Testis (tissue), 2 donors: ENCODE measurements at regions not wholly inside any gene's neighbourhood (a gene's known extent, or its start where the extent isn't known, plus 50 kb on each side); places are given as distances from the start of the nearest gene placed in this dataset.

Experiments used
- DNase-seq: peaks from one replicate; pipeline ENCODE4 v3.0.0-alpha.2; 2019
- H3K27ac ChIP-seq, 2 donors: fragments of 200-600 bp; sonication (generic); one replicate each; pipeline ENCODE4 v1.5.1; 2019
- H3K27me3 ChIP-seq: fragments of 200-600 bp; sonication (generic); one replicate; pipeline ENCODE4 v1.5.1; 2019
- H3K36me3 ChIP-seq: fragments of 200-600 bp; sonication (generic); one replicate; pipeline ENCODE4 v1.5.1; 2017; ENCODE audit warnings: low read depth; ENCODE audit errors: missing control alignments
- H3K4me1 ChIP-seq: fragments of 200-600 bp; sonication (generic); one replicate; pipeline ENCODE4 v1.5.1; 2019
- H3K4me3 ChIP-seq, 2 donors: fragments of 200-600 bp; sonication (generic); one replicate each; pipeline ENCODE4 v1.5.1; 2017 to 2019
- H3K9me3 ChIP-seq: fragments of 200-600 bp; sonication (generic); one replicate; pipeline ENCODE4 v1.5.1; 2017
- POLR2A ChIP-seq: fragments of 450-650 bp; IDR thresholded peaks from one replicate; pipeline ENCODE4 v1.6.1; 2017; ENCODE audit warnings: antibody characterized with exemption, mild to moderate bottlenecking, moderate library complexity
- WGBS, 2 donors: methylation state at CpG; one replicate each; pipeline ENCODE4 v1.1.5; 2018; 5-methylcytosine and 5-hydroxymethylcytosine counted together
- intact Hi-C: fragments of 100-400 bp; cut with DNase I; formaldehyde crosslinking; loops from one replicate; pipeline ENCODE4 v1.15.1; 2023; ENCODE audit warnings: low total_unique reads
- TF ChIP-seq, protein P1 (sequence below), 3 experiments: fragments of 450-650 bp in 2 of 3; fragments of 200-600 bp in 1 of 3; sonication (generic) in 1 of 3; IDR thresholded peaks; one replicate each; pipeline ENCODE4 v1.5.1; 2016 to 2019; ENCODE audit warnings: antibody characterized with exemption in 3 of 3, mild to moderate bottlenecking in 2 of 3, moderate library complexity in 1 of 3

GRCh38 chr9:80883826-80884579 lies 805.3 kb downstream of the TLE1 start:
- DNase-seq = no peak
- WGBS, 2 donors = 63 to 64% methylated on average over 5 of the region's 5 CpGs
- H3K4me1 ChIP-seq = no peaks in the 10 kb centered on the region
- no peak for TF ChIP-seq POLR2A
- TF ChIP-seq, protein P1, sequence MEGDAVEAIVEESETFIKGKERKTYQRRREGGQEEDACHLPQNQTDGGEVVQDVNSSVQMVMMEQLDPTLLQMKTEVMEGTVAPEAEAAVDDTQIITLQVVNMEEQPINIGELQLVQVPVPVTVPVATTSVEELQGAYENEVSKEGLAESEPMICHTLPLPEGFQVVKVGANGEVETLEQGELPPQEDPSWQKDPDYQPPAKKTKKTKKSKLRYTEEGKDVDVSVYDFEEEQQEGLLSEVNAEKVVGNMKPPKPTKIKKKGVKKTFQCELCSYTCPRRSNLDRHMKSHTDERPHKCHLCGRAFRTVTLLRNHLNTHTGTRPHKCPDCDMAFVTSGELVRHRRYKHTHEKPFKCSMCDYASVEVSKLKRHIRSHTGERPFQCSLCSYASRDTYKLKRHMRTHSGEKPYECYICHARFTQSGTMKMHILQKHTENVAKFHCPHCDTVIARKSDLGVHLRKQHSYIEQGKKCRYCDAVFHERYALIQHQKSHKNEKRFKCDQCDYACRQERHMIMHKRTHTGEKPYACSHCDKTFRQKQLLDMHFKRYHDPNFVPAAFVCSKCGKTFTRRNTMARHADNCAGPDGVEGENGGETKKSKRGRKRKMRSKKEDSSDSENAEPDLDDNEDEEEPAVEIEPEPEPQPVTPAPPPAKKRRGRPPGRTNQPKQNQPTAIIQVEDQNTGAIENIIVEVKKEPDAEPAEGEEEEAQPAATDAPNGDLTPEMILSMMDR (IDR thresholded peaks at IDR 0.05) = no peak
- H3K4me3 ChIP-seq = no peak overlapping the region
- H3K27me3 ChIP-seq = no peaks in the 10 kb centered on the region
- intact Hi-C loops = no loop called here
- H3K36me3 ChIP-seq = no peaks in the 10 kb centered on the region
- no peak overlapping the region for H3K27ac ChIP-seq
- no peaks in the 10 kb centered on the region for H3K9me3 ChIP-seq

- TF ChIP-seq, protein P1 (IDR thresholded peaks at IDR 0.05) = no peak
- no peak for TF ChIP-seq POLR2A
- no peak overlapping the region for H3K4me3 ChIP-seq
- no peaks in the 10 kb centered on the region for H3K36me3 ChIP-seq
- WGBS, 2 donors = 84 to 87% methylated on average over 5 of the region's 5 CpGs
- H3K27me3 ChIP-seq = no peaks in the 10 kb centered on the region
- no peak for DNase-seq
- no peaks in the 10 kb centered on the region for H3K4me1 ChIP-seq
- H3K9me3 ChIP-seq = no peaks in the 10 kb centered on the region
- H3K27ac ChIP-seq = no peak overlapping the region
- intact Hi-C loops = no loop called here
These were observed 805.9 kb downstream of the TLE1 start for GRCh38 chr9:80883426-80883825.

- intact Hi-C loops = no loop called here
These were observed 807.4 kb downstream of the TLE1 start for GRCh38 chr9:80881940-80882339.

GRCh38 chr9:80881320-80881719 lies 808.0 kb downstream of the TLE1 start:
- no peaks in the 10 kb centered on the region for H3K9me3 ChIP-seq
- no peaks in the 10 kb centered on the region for H3K27me3 ChIP-seq
- H3K4me1 ChIP-seq = no peaks in the 10 kb centered on the region
- H3K36me3 ChIP-seq = no peaks in the 10 kb centered on the region
- no peak overlapping the region for H3K4me3 ChIP-seq
- 80 to 81% methylated on average over 6 of the region's 6 CpGs for WGBS, 2 donors
- no peak for DNase-seq
- H3K27ac ChIP-seq = no peak overlapping the region
- intact Hi-C loops = no loop called here
- TF ChIP-seq, protein P1 (IDR thresholded peaks at IDR 0.05) = no peak
- TF ChIP-seq POLR2A = no peak

More at GRCh38 chr9:80881940-80882339, 807.4 kb downstream of the TLE1 start:
- 91 to 95% methylated on average over 5 of the region's 5 CpGs for WGBS, 2 donors
- H3K36me3 ChIP-seq = no peaks in the 10 kb centered on the region
- no peaks in the 10 kb centered on the region for H3K4me1 ChIP-seq
- no peak overlapping the region for H3K27ac ChIP-seq
- TF ChIP-seq, protein P1 (IDR thresholded peaks at IDR 0.05) = no peak
- no peak for TF ChIP-seq POLR2A
- no peak for DNase-seq
- H3K27me3 ChIP-seq = no peaks in the 10 kb centered on the region
- no peaks in the 10 kb centered on the region for H3K9me3 ChIP-seq
- H3K4me3 ChIP-seq = no peak overlapping the region

- no peak for DNase-seq
- 91 to 92% methylated on average over 2 of the region's 2 CpGs for WGBS, 2 donors
- H3K9me3 ChIP-seq = no peaks in the 10 kb centered on the region
- TF ChIP-seq, protein P1 (IDR thresholded peaks at IDR 0.05) = no peak
- no peak for TF ChIP-seq POLR2A
- H3K4me3 ChIP-seq = no peak overlapping the region
- H3K4me1 ChIP-seq = no peaks in the 10 kb centered on the region
- H3K27ac ChIP-seq = no peak overlapping the region
- intact Hi-C loops = no loop called here
- H3K27me3 ChIP-seq = no peaks in the 10 kb centered on the region
- no peaks in the 10 kb centered on the region for H3K36me3 ChIP-seq
These were observed 810.8 kb downstream of the TLE1 start for GRCh38 chr9:80878556-80878955.
